KMS-11 (cell line): ENCODE measurements at regions not wholly inside any gene's neighbourhood (a gene's known extent, or its start where the extent isn't known, plus 50 kb on each side); places are given as distances from the start of the nearest gene placed in this dataset.

Experiments
- H2AFZ ChIP-seq: fragments of 200-600 bp; sonication (generic); 2 replicates; pipeline ENCODE4 v1.6.1; 2016; ENCODE audit warnings: antibody characterized with exemption, mixed run types, low read depth
- H3K27ac ChIP-seq: fragments of 200-600 bp; sonication (generic); 2 replicates; pipeline ENCODE4 v1.6.1; 2016; ENCODE audit warnings: mild to moderate bottlenecking, mixed run types
- H3K27me3 ChIP-seq: fragments of 200-600 bp; sonication (generic); 2 replicates; pipeline ENCODE4 v1.6.1; 2017; ENCODE audit warnings: mild to moderate bottlenecking, low read depth, mixed run types, moderate library complexity; ENCODE audit not compliant: insufficient read depth
- H3K36me3 ChIP-seq: fragments of 200-600 bp; sonication (generic); 2 replicates; pipeline ENCODE4 v1.6.1; 2017; ENCODE audit warnings: mild to moderate bottlenecking, mixed run types; ENCODE audit not compliant: insufficient read depth
- H3K4me1 ChIP-seq: fragments of 200-600 bp; sonication (generic); 2 replicates; pipeline ENCODE4 v1.6.1; 2016; ENCODE audit warnings: mild to moderate bottlenecking, low read depth, mixed run types; ENCODE audit not compliant: poor library complexity, severe bottlenecking
- H3K4me2 ChIP-seq: fragments of 200-600 bp; sonication (generic); 2 replicates; pipeline ENCODE4 v1.7.0; 2016; ENCODE audit warnings: mild to moderate bottlenecking, mixed run types
- H3K4me3 ChIP-seq: fragments of 200-600 bp; sonication (generic); IDR thresholded peaks from 2 replicates; pipeline ENCODE4 v1.6.1; 2017; ENCODE audit warnings: low read depth, low read length, mixed read lengths; ENCODE audit not compliant: insufficient read depth
- H3K79me2 ChIP-seq: fragments of 200-600 bp; sonication (generic); 2 replicates; pipeline ENCODE4 v1.6.1; 2016; ENCODE audit warnings: low read depth, mixed run types; ENCODE audit not compliant: insufficient read depth
- H3K9ac ChIP-seq: fragments of 200-600 bp; sonication (generic); 2 replicates; pipeline ENCODE4 v1.6.1; 2016; ENCODE audit warnings: mild to moderate bottlenecking, mixed run types
- H4K20me1 ChIP-seq: fragments of 200-600 bp; sonication (generic); 2 replicates; pipeline ENCODE4 v1.6.1; 2016; ENCODE audit warnings: mild to moderate bottlenecking, mixed run types; ENCODE audit not compliant: insufficient read depth
- TF ChIP-seq, protein P1 (sequence below): fragments of 200-600 bp; sonication (generic); conservative IDR thresholded peaks from 2 replicates; pipeline ENCODE4 v1.6.1; 2017; ENCODE audit warnings: low read depth, mild to moderate bottlenecking, antibody characterized with exemption, low read length, moderate library complexity, mixed read lengths

DNA sequence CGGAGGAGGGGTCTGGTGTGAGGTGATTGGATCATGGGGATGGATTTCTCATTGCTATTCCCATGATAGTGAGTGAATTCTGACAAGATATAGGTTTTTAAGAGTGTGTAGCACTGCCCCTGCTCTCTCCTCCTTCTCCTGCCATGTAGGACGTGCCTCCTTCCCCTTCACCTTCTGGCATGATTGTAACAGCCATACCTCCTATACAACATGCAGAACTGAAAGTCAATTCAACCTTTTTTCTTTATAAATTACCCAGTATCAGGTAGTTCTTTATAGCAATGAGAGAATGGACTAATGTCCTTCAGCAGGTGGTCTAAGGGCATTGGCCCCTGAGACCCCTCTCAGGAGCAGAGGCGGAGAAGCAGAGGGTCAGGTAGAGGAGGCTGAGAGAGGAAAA is 168.7 kb upstream of the ETV3 start:
- H2AFZ ChIP-seq: no peak overlapping the region
- no peak overlapping the region for H3K9ac ChIP-seq
- no peaks in the 10 kb centered on the region for H4K20me1 ChIP-seq
- no peaks in the 10 kb centered on the region for H3K27me3 ChIP-seq
- no peak overlapping the region for H3K4me2 ChIP-seq
- no peak overlapping the region for H3K4me3 ChIP-seq
- peaks cover 5% of the 10 kb centered on the region for H3K4me1 ChIP-seq
- H3K27ac ChIP-seq: no peak overlapping the region
- no peaks in the 10 kb centered on the region for H3K36me3 ChIP-seq
- TF ChIP-seq, protein P1, sequence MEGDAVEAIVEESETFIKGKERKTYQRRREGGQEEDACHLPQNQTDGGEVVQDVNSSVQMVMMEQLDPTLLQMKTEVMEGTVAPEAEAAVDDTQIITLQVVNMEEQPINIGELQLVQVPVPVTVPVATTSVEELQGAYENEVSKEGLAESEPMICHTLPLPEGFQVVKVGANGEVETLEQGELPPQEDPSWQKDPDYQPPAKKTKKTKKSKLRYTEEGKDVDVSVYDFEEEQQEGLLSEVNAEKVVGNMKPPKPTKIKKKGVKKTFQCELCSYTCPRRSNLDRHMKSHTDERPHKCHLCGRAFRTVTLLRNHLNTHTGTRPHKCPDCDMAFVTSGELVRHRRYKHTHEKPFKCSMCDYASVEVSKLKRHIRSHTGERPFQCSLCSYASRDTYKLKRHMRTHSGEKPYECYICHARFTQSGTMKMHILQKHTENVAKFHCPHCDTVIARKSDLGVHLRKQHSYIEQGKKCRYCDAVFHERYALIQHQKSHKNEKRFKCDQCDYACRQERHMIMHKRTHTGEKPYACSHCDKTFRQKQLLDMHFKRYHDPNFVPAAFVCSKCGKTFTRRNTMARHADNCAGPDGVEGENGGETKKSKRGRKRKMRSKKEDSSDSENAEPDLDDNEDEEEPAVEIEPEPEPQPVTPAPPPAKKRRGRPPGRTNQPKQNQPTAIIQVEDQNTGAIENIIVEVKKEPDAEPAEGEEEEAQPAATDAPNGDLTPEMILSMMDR: no peak
- H3K79me2 ChIP-seq: no peaks in the 10 kb centered on the region

DNA sequence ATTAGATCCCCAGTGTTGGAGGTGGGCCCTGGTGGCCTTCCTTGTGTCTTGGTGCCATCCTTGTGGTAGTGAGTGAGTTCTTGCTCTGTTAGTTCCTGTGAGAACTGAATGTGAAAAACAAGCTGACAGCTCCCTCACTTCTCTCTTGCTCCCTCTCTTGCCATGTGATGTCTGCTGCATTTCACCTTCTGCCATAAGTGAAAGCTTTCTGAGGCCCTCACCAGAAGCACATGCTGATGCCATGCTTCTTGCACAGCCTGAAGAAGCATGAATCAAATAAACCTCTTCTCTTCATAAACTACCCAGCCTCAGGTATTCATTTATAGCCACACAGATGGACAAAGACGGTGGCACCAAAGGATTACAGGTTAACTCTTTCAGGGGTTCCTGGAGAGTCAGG is 166.1 kb upstream of the ETV3 start:
- H3K79me2 ChIP-seq: no peaks in the 10 kb centered on the region
- H2AFZ ChIP-seq: no peak overlapping the region

DNA sequence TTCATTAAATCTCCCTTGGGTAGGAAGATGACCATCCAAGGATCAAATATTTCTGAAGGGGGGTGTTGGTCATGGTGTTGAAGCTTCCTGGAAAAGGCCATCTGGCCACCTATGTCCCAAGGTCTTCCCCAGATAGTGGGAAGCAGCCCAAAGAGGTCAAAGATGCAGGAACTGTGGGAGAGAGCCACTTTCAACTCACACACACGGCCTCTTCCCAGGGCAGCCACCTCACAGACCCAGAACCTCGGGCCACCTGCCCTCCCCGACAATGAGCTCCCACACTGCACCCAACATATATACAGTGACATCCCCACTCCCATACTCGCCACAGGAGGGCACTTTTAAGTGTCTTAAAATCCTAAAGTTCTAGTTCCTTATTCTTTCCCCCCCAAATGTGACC is 164.5 kb upstream of the ETV3 start:
- peaks cover 4% of the 10 kb centered on the region for H3K4me1 ChIP-seq
- no peaks in the 10 kb centered on the region for H3K27me3 ChIP-seq
- no peaks in the 10 kb centered on the region for H4K20me1 ChIP-seq
- no peak overlapping the region for H3K9ac ChIP-seq
- no peak overlapping the region for H3K4me2 ChIP-seq
- H3K36me3 ChIP-seq: no peaks in the 10 kb centered on the region
- no peaks in the 10 kb centered on the region for H3K79me2 ChIP-seq
- H3K4me3 ChIP-seq: no peak overlapping the region
- TF ChIP-seq, protein P1: no peak
- H3K27ac ChIP-seq: no peak overlapping the region
- H2AFZ ChIP-seq: no peak overlapping the region

More for the DNA sequence above, 166.1 kb upstream of the ETV3 start:
- Histone ChIP-seq H3K27ac (no peak overlapping the region), H3K36me3 (no peaks in the 10 kb centered on the region), H3K4me2 (no peak overlapping the region), H4K20me1 (no peaks in the 10 kb centered on the region), H3K4me1 (peaks cover 5% of the 10 kb centered on the region), H3K4me3 (no peak overlapping the region), H3K9ac (no peak overlapping the region), H3K27me3 (no peaks in the 10 kb centered on the region)
- TF ChIP-seq, protein P1: no peak

DNA sequence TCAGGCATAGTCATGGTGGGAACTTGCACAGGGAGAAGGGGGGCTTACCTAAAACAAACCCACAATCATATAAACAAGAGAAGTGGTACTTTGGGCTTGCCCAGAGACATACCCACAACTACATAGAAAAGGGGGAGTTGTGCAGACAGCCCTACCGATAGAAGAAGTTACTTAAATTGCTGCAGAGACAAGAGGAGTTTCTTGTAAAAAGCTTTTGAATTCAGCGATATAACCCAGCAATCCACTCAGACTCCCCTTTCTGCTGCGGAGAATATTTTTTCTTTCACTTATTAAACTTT is 164.0 kb upstream of the ETV3 start:
- H3K9ac ChIP-seq: no peak overlapping the region
- no peaks in the 10 kb centered on the region for H4K20me1 ChIP-seq
- TF ChIP-seq, protein P1: no peak
- no peaks in the 10 kb centered on the region for H3K36me3 ChIP-seq
- no peak overlapping the region for H3K4me2 ChIP-seq
- no peak overlapping the region for H3K4me3 ChIP-seq
- no peak overlapping the region for H2AFZ ChIP-seq
- no peaks in the 10 kb centered on the region for H3K79me2 ChIP-seq
- H3K4me1 ChIP-seq: no peaks in the 10 kb centered on the region
- no peak overlapping the region for H3K27ac ChIP-seq
- no peaks in the 10 kb centered on the region for H3K27me3 ChIP-seq
